ENCODE measurements at regions not wholly inside any gene's neighbourhood (a gene's known extent, or its start where the extent isn't known, plus 50 kb on each side); places are given as distances from the start of the nearest gene placed in this dataset.

- H3K4me3 ChIP-seq (ENCODE audit: low read depth in 1 of 3, low read length in 3 of 3) = no peak overlapping the region
- no peak overlapping the region for H3K9ac ChIP-seq (ENCODE audit: low read depth in 1 of 2, low read length in 2 of 2)
- no peaks in the 10 kb centered on the region for H3K4me1 ChIP-seq (ENCODE audit: control insufficient read depth in 4 of 4, insufficient read depth in 4 of 4, low read length in 3 of 4)
- H3K36me3 ChIP-seq (ENCODE audit: control insufficient read depth in 4 of 4, insufficient read depth in 3 of 4, low read depth in 1 of 4, low read length in 3 of 4) = no peaks in the 10 kb centered on the region
- no peak for DNase-seq (ENCODE audit: low spot score)
- TF ChIP-seq MAX (IDR thresholded peaks at IDR 0.05) = no peak
- no peak for TF ChIP-seq TAF1 (conservative IDR thresholded peaks at IDR 0.05)
- TF ChIP-seq NR2F2 (IDR thresholded peaks at IDR 0.05) = no peak
- no peak for TF ChIP-seq FOXA1 (IDR thresholded peaks at IDR 0.05)
- no peak for TF ChIP-seq SP1 (IDR thresholded peaks at IDR 0.05)
- TF ChIP-seq ATF3 (IDR thresholded peaks at IDR 0.05) = no peak
- no peak for TF ChIP-seq FOXA2 (IDR thresholded peaks at IDR 0.05)
- TF ChIP-seq RXRA (IDR thresholded peaks at IDR 0.05) = no peak
- TF ChIP-seq EGR1 (IDR thresholded peaks at IDR 0.05; ENCODE audit: low read depth in 2 of 2) = no peak
- TF ChIP-seq JUND (IDR thresholded peaks at IDR 0.05) = no peak
- TF ChIP-seq HNF4G (IDR thresholded peaks at IDR 0.05) = no peak
- no peak for TF ChIP-seq GABPA (IDR thresholded peaks at IDR 0.05 in 1 of 2, conservative IDR thresholded peaks at IDR 0.05 in 1 of 2)
- no peak for TF ChIP-seq HNF4A (conservative IDR thresholded peaks at IDR 0.05)
- TF ChIP-seq REST (IDR thresholded peaks at IDR 0.05) = no peak
- TF ChIP-seq ZBTB33 (IDR thresholded peaks at IDR 0.05) = no peak
- TF ChIP-seq RAD21 (IDR thresholded peaks at IDR 0.05) = no peak
- no peak for TF ChIP-seq YY1 (IDR thresholded peaks at IDR 0.05)
- H3K27me3 ChIP-seq (ENCODE audit: control insufficient read depth in 4 of 4, insufficient read depth in 4 of 4, low read length in 3 of 4) = peaks cover 0 to 3% (median 0%) of the 10 kb centered on the region in 4 donors
- no peaks in the 10 kb centered on the region for H3K9me3 ChIP-seq (ENCODE audit: control insufficient read depth in 4 of 4, low read length in 3 of 4)
- no peak overlapping the region for H3K27ac ChIP-seq (ENCODE audit: low read depth in 1 of 2, low read length in 2 of 2)
Observed at GRCh38 chr7:12136523-12136922, 74.6 kb upstream of the TMEM106B start.

GRCh38 chr7:12137283-12137682 is 73.8 kb upstream of the TMEM106B start:
- H3K27me3 ChIP-seq (ENCODE audit: control insufficient read depth in 4 of 4, insufficient read depth in 4 of 4, low read length in 3 of 4) = peaks cover 0 to 3% (median 0%) of the 10 kb centered on the region in 4 donors
- H3K9ac ChIP-seq (ENCODE audit: low read depth in 1 of 2, low read length in 2 of 2) = no peak overlapping the region
- no peak overlapping the region for H3K4me3 ChIP-seq (ENCODE audit: low read depth in 1 of 3, low read length in 3 of 3)
- DNase-seq (ENCODE audit: low spot score) = no peak
- H3K36me3 ChIP-seq (ENCODE audit: control insufficient read depth in 4 of 4, insufficient read depth in 3 of 4, low read depth in 1 of 4, low read length in 3 of 4) = no peaks in the 10 kb centered on the region
- no peak overlapping the region for H3K27ac ChIP-seq (ENCODE audit: low read depth in 1 of 2, low read length in 2 of 2)
- no peaks in the 10 kb centered on the region for H3K9me3 ChIP-seq (ENCODE audit: control insufficient read depth in 4 of 4, low read length in 3 of 4)
- WGBS = 45% methylated on average over 1 of the region's 1 CpG
- H3K4me1 ChIP-seq (ENCODE audit: control insufficient read depth in 4 of 4, insufficient read depth in 4 of 4, low read length in 3 of 4) = no peaks in the 10 kb centered on the region
- TF ChIP-seq JUND (IDR thresholded peaks at IDR 0.05) (no peak), HNF4G (IDR thresholded peaks at IDR 0.05) (no peak), GABPA (IDR thresholded peaks at IDR 0.05 in 1 of 2, conservative IDR thresholded peaks at IDR 0.05 in 1 of 2) (no peak), YY1 (IDR thresholded peaks at IDR 0.05) (no peak), ZBTB33 (IDR thresholded peaks at IDR 0.05) (no peak), MAX (IDR thresholded peaks at IDR 0.05) (no peak), CTCF (IDR thresholded peaks at IDR 0.05; ENCODE audit: low read depth, low read length, missing input control) (no peak), REST (IDR thresholded peaks at IDR 0.05) (no peak), SP1 (IDR thresholded peaks at IDR 0.05) (no peak), ATF3 (IDR thresholded peaks at IDR 0.05) (no peak), RXRA (IDR thresholded peaks at IDR 0.05) (no peak)

Measured in liver (tissue), 8 donors.